IPS DF 19.7 (cell line): ENCODE measurements at regions not wholly inside any gene's neighbourhood (a gene's known extent, or its start where the extent isn't known, plus 50 kb on each side); places are given as distances from the start of the nearest gene placed in this dataset.

Experiments used
- DNase-seq: peaks from one replicate; pipeline ENCODE4 v3.0.0-alpha.2; 2013; ENCODE audit warnings: low read depth, low spot score

DNA sequence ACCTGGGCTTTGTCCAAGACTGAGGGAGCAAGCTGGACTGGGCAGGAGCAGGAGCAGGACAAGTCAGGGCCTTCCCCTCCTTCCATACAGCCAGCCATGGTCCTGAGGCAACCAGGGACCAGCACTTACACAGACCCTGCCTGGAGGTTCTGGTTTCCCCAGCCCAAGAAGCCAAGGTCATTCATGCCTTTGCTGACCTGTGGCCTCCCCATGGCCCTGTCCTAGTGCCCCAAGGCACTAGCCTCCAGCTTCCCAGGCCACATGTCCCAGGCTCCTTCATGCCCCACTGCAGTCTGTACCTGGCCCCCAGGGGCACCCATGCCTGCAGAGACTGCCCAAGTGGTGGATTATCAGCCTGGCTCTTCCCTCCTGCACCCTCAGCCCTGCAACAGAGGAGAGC is 243.9 kb downstream of the TOMM20 start:
- DNase-seq = no peak

- DNase-seq = no peak
These were observed 244.6 kb downstream of the TOMM20 start for GRCh38 chr1:234884006-234884405.

- no peak for DNase-seq
These were observed 245.7 kb downstream of the TOMM20 start for GRCh38 chr1:234882898-234883297.

- DNase-seq = no peak
These were observed 246.5 kb downstream of the TOMM20 start for GRCh38 chr1:234881893-234882771.

GRCh38 chr1:234879147-234880080 is 249.2 kb downstream of the TOMM20 start:
- DNase-seq = no peak

- DNase-seq = no peak
These were observed 250.3 kb downstream of the TOMM20 start for GRCh38 chr1:234878288-234878687.

DNA sequence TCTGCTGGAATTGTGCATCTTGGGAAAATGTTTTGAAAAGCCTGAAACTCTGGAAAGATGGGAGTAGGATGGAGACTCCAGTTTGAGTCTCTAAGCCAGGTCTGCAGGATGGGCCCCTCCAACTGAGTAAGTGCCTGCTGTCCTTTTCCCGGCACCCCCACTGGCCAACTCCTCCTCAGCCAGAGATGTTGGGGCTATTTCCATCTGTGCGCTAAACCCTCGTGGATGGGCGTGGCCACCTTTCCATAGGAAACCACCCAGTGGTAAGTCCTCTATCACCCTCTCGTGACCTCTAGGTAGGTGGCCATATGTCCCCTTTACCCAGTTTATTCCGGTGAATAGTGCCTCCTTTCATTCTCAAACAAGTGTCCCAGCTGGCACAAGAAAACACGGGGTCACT is 250.9 kb downstream of the TOMM20 start:
- DNase-seq = no peak

DNA sequence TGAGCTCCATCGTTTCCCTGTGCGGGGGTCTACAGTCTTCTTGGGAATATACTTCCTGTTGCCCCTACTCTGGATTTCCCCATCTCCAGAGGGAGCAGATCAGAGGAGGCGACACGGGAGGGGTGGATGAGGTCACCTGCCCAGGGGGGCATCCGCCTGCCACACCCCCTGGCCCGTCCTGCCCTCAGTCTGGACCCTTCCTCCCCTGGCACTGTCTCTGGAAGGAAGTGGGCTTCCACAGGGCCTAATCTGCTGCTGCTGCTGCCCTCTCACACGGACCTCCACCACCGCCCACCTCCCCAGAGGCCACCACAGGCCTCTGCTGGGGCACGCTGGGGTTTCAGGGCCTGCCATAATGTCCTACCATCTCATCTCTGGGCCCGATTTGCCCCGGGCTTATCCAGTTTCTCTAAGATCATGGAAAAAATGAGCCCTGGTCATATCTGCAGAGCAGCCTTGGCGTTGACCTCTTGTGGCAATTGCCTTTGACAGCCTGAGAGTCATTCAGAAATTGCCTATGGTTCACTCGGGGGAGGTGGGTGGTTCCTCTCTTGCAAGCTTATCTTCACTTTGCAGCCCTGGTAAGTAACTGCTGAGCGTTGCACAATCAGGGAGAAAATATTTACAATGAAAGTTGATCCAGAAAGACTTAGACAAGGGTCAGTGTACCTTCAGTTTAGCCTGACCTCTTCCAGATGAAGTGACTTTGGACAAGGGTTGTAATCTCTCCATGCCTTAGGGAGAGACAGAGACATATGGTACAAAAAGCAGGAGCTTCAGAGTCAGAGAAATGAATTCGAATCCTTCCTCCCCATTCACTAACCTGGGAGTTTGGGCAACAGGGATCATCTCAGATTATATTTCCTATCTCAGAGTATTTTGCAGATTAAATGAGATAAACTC is 252.4 kb downstream of the TOMM20 start:
- DNase-seq = no peak

GRCh38 chr1:234875328-234875952 is 253.2 kb downstream of the TOMM20 start:
- no peak for DNase-seq

DNA sequence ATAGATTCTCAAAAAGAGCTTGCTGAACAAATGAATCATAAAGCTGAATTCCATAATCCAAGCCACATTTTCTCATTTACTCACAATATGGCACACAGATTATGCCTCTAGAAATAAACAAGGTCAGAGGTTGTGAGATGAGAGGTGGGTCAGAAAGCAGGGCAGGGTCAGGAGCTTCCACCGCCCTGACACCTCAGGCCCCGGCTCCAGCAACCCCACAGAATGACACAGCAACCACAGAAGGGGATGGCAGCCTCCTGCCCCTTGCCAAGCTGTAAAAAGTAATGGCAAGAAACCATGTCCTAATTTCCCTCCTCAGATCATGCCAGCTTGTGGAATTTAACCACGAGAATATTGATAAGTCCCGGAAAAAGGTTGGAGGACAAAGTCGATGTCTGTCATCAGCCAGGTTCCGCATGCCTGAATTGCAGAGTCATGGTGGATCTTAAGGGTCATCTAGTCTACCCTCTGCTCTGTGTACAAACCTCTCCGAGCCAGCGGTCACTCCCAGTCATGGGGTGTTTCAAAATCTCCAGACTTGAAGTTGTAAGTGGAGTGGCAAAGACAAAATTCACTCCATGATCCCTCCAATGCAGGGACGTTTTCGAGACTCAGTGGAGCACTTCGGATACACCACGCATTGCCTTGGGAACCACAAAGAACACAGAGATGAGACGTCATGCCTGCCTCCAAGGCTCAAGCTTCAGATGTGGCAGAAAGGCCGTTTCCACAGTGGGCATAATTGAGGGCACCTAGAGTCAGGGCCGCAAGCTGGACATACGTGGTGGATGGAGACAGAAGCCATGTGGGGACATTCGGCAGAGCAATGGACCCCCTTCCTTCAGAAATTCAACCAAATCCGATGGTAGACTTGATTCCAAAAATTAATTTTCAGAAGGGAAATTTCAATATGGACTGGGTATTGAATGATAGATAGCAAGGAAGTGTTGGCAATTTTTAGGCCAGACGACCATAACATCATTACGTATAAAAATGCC is 254.0 kb downstream of the TOMM20 start:
- no peak for DNase-seq

- DNase-seq = no peak
These were observed 256.8 kb downstream of the TOMM20 start for GRCh38 chr1:234871710-234872271.

- DNase-seq = no peak
These were observed 257.5 kb downstream of the TOMM20 start for GRCh38 chr1:234871039-234871709.

GRCh38 chr1:234870020-234870981 is 258.3 kb downstream of the TOMM20 start:
- DNase-seq = no peak

DNA sequence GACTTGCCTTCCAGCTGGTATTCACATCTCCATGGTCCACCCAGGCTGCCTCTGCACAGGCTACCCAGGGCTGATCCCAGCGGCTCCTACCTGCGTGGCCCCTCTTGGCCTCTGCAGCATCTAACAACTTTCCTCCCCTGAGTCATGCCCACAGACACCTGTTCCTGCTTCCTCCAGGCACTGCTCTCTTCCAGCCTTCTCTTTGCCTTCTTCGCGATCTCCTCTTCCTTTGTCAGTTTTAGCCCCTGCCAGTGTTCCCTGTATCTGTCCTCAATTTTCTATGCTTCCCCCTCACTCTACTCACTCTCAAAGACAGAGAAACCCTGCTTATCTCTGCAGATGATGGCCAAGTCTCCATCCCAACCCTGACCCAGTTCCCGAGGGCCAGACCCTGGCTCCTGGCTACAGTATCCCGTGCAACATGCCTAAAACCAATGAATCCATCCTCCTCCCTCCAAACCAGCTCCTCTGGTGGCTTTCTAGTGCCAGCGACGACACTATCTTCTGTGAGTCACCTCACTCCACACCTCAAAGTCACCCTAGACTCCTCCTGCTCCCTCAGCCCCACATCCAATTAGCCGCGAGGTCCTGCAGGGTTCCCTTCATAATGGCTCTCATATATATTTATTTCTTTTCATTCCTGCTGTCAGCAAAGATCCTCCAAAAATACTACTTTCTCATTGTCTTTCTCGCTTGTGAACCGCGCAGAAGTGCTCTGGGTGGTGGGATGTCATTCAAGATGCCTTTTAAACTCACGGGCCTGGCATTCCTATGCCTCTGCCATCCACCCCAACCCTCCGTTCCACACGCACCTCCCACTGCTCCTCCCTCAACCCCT is 259.2 kb downstream of the TOMM20 start:
- no peak for DNase-seq

DNA sequence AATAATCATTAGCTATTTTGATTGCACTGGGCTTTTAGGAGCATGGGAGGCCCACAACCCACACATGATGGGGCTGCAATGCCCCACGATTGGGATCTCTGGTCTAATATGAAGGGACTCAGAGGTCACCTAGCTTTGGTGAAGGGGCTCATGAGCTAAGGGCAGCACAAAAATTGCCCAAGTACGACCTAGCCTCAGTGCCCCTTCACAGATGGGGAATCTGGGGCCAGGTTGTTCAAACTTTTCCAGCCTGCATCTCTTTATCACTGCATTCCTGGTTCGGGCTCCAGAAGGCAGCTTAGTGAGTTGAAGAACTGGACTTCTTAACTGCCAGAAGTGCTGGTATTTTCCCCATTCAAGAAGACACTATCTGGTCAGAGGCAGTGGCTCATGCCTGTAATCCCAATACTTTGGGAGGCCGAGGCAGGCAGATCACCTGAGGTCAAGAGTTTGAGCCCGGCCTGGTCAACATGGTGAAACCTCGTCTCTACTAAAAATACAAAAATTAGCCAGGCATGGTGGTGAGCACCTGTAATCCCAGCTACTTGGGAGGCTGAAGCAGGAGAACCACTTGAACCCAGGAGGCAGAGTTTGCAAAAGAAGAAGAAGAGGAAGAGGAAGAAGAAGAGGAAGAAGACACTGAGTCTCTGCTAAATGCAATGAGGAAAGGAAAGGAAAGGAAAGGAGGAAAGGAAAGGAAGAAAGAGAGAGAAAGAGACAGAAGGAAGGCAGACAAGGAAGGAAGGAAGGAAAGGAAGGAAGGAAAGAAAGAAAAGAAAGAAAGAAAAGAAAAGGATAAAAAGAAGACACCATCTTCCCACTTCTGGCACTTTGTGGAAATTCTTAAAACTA is 258.5 kb upstream of the IRF2BP2 start:
- no peak for DNase-seq
